ENCODE measurements at regions not wholly inside any gene's neighbourhood (a gene's known extent, or its start where the extent isn't known, plus 50 kb on each side); places are given as distances from the start of the nearest gene placed in this dataset.
"Not testable (repeated sequence)": the region's sequence is repeated elsewhere in the genome, so short reads cannot be mapped to it uniquely, and the experiment has no call there.

GRCh38 chr1:173257805-173258204 is 50.7 kb upstream of the TNFSF4 start:
- no peak for DNase-seq (ENCODE audit: extremely low read depth, low read depth)
- TF ChIP-seq, protein P1, sequence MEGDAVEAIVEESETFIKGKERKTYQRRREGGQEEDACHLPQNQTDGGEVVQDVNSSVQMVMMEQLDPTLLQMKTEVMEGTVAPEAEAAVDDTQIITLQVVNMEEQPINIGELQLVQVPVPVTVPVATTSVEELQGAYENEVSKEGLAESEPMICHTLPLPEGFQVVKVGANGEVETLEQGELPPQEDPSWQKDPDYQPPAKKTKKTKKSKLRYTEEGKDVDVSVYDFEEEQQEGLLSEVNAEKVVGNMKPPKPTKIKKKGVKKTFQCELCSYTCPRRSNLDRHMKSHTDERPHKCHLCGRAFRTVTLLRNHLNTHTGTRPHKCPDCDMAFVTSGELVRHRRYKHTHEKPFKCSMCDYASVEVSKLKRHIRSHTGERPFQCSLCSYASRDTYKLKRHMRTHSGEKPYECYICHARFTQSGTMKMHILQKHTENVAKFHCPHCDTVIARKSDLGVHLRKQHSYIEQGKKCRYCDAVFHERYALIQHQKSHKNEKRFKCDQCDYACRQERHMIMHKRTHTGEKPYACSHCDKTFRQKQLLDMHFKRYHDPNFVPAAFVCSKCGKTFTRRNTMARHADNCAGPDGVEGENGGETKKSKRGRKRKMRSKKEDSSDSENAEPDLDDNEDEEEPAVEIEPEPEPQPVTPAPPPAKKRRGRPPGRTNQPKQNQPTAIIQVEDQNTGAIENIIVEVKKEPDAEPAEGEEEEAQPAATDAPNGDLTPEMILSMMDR (IDR thresholded peaks at IDR 0.05; ENCODE audit: low read depth, low read length): no peak

DNA sequence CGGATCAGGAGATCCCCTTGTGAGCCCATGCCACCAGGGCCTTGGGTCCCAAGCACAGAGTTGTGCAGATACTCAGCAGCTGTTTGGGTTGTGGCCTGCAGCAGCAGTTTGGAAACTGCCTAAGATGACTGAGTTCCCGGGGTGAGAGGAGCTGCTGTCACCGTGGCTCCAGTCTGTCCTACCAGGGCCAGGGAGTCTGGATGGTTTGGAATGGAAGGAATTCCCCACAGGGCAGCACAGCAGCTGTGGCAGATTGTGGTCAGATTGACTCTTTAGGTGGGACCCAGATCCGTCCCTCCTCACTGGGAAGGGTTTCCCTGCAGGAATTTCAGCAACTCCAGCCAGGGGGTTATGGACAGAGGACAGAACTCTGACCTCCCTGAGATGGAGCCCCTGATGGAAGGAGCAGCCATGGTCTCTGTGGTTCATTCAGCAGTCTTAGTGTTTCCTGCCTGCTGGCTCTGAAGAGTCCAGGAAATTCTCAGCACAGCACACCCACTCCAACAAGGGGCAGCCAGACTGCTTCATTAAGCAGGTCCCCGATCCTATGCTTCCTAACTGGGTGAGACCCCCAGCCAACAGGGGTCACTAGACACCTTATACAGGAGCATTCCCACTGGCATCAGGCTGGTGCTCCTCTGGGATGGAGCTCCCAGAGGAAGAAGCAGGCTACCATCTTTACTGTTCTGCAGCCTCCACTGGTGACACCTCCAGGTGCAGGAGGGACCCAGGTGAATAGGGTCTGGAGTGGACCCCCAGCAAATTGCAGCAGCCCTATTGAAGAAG is 51.5 kb upstream of the TNFSF4 start:
- TF ChIP-seq, protein P1 (IDR thresholded peaks at IDR 0.05; ENCODE audit: low read depth, low read length): no peak
- DNase-seq (ENCODE audit: extremely low read depth, low read depth): no peak

- DNase-seq (ENCODE audit: extremely low read depth, low read depth): not testable (repeated sequence)
Measured at GRCh38 chr1:173260329-173260728, 53.2 kb upstream of the TNFSF4 start.

- TF ChIP-seq, protein P1 (IDR thresholded peaks at IDR 0.05; ENCODE audit: low read depth, low read length): no peak
Measured at GRCh38 chr1:173266841-173267240, 59.7 kb upstream of the TNFSF4 start.

DNA sequence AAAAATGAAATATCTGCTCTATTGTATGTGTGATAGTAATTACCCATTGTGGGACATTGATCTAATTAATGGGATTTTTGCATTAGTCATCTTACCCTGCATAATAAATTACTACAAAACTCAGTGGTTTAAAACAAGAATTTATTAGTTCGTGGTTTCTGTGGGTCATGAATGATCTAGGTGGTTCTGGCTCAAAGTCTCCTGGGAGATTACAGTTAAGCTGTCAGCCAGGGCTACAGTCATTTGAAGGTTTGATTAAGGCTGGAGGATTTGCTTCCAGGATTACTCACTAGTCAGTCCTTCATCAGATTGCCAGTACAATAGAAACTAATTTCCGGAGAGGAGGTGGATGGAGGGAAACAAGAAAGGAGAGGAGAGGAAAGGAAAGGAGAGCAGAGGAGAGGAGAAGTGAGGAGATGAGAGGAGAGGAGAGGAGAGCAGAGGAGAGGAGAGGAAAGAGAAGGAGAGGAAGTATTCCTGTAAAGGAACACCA is 60.4 kb upstream of the TNFSF4 start:
- TF ChIP-seq, protein P1 (IDR thresholded peaks at IDR 0.05; ENCODE audit: low read depth, low read length): no peak
- DNase-seq (ENCODE audit: extremely low read depth, low read depth): no peak

More at GRCh38 chr1:173266841-173267240, 59.7 kb upstream of the TNFSF4 start:
- no peak for DNase-seq (ENCODE audit: extremely low read depth, low read depth)

GRCh38 chr1:173268261-173268660 is 61.1 kb upstream of the TNFSF4 start:
- TF ChIP-seq, protein P1 (IDR thresholded peaks at IDR 0.05; ENCODE audit: low read depth, low read length): no peak
- DNase-seq (ENCODE audit: extremely low read depth, low read depth): no peak

- TF ChIP-seq, protein P1 (IDR thresholded peaks at IDR 0.05; ENCODE audit: low read depth, low read length): no peak
- DNase-seq (ENCODE audit: extremely low read depth, low read depth): no peak
Measured at GRCh38 chr1:173268786-173269277, 61.7 kb upstream of the TNFSF4 start.
